ENCODE measurements at regions not wholly inside any gene's neighbourhood (a gene's known extent, or its start where the extent isn't known, plus 50 kb on each side); places are given as distances from the start of the nearest gene placed in this dataset.

DNA sequence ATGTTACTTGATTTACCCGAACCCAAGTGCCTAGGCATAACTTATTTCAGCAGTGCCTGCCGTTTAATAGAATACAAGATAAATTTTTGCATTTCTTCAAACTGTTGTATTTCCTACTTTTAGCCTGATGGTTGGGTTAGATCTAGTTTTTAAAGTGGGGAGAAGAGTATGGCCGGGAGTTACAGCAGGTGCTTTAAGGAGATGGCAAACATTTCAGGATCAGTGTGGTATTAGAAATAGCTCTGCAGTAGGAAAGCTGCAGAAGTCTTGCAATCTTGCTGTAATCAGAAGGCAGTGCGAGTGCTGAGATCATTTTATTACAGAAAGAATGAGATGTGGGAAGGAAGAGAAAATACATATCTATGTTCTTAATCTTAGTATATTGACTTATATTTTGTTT is 977.8 kb upstream of the TENM3 start:
- no peaks in the 10 kb centered on the region for H3K9me3 ChIP-seq
- TF ChIP-seq, protein P1, sequence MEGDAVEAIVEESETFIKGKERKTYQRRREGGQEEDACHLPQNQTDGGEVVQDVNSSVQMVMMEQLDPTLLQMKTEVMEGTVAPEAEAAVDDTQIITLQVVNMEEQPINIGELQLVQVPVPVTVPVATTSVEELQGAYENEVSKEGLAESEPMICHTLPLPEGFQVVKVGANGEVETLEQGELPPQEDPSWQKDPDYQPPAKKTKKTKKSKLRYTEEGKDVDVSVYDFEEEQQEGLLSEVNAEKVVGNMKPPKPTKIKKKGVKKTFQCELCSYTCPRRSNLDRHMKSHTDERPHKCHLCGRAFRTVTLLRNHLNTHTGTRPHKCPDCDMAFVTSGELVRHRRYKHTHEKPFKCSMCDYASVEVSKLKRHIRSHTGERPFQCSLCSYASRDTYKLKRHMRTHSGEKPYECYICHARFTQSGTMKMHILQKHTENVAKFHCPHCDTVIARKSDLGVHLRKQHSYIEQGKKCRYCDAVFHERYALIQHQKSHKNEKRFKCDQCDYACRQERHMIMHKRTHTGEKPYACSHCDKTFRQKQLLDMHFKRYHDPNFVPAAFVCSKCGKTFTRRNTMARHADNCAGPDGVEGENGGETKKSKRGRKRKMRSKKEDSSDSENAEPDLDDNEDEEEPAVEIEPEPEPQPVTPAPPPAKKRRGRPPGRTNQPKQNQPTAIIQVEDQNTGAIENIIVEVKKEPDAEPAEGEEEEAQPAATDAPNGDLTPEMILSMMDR (IDR thresholded peaks at IDR 0.05; ENCODE audit: low read depth, low read length), result no peak
- H3K4me3 ChIP-seq (ENCODE audit: low read depth, low read length), result no peak overlapping the region
- H3K4me1 ChIP-seq, result peaks cover 15% of the 10 kb centered on the region
- DNase-seq, result no peak
- no peaks in the 10 kb centered on the region for H3K27me3 ChIP-seq
- H3K36me3 ChIP-seq, result no peaks in the 10 kb centered on the region

DNA sequence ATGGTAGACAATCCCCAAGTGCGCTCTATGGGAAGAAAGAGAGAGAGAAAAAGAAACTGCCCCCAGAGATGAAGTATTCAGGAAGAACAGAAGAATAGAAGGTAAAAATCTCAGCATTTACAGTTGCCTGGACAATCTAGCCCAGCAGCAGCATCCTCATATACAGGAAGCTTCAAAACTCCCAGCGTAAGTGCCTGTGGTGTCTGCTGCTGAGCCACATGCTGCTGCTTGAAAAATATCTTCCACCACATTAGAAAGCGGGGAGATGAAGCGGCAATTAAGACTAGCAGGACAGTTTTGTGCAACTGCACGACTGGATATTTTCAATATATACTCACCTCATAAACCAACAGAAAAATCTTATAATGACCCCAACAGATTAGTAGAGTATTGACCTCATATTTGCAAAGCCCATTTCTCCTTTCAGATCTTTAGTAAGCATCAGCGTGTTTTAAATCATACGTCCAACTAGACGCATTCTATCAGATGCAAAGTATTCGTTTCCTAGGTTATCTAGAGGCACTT is 972.0 kb upstream of the TENM3 start:
- H3K4me1 ChIP-seq, result no peaks in the 10 kb centered on the region
- H3K36me3 ChIP-seq, result no peaks in the 10 kb centered on the region
- no peak for DNase-seq
- H3K9me3 ChIP-seq, result no peaks in the 10 kb centered on the region
- TF ChIP-seq, protein P1 (IDR thresholded peaks at IDR 0.05; ENCODE audit: low read depth, low read length), result no peak
- no peak overlapping the region for H3K4me3 ChIP-seq (ENCODE audit: low read depth, low read length)
- H3K27me3 ChIP-seq, result no peaks in the 10 kb centered on the region

DNA sequence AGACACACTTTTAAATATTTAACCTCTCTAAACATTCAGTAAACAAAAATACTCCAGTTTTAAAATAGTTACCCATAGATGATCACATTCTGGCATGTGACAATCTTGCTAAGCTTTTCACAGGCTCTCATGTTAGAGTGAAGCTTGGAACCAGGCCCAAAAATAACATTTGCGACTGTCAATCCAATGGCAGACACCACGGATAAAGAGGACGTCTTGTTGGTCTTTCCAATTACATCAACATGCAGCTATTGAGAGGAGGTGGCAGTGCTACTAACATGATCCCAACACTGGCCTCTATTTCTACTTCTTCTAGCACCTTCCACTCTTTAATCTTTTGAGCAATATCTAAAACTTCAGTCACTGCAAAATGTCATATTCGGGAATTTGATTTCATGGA is 970.8 kb upstream of the TENM3 start:
- TF ChIP-seq, protein P1 (IDR thresholded peaks at IDR 0.05; ENCODE audit: low read depth, low read length), result no peak
- no peak overlapping the region for H3K4me3 ChIP-seq (ENCODE audit: low read depth, low read length)
- DNase-seq, result no peak

DNA sequence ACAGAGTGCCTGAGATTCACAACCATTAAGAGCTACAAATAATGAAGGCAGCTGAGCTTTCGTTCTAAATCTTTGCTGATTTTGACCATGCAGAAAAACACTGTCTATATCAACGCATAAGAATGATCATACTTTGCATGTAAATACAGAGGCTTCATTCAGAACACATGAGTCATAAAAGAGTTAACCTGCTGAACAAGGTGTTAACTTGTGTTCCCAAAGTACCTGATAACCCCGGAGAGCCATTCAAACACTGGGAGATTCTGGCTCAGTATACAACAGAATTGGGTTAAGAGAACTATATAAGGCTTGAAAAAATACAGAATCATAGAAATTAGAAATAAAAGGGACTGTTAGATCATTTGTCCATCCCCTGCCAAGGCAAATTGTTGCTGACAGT is 964.3 kb upstream of the TENM3 start:
- no peak for DNase-seq
- H3K4me3 ChIP-seq (ENCODE audit: low read depth, low read length), result no peak overlapping the region
- H3K36me3 ChIP-seq, result no peaks in the 10 kb centered on the region
- no peaks in the 10 kb centered on the region for H3K27me3 ChIP-seq
- H3K4me1 ChIP-seq, result no peaks in the 10 kb centered on the region
- H3K9me3 ChIP-seq, result no peaks in the 10 kb centered on the region
- TF ChIP-seq, protein P1 (IDR thresholded peaks at IDR 0.05; ENCODE audit: low read depth, low read length), result no peak

More for the DNA sequence above, 970.8 kb upstream of the TENM3 start:
- H3K27me3 ChIP-seq, result no peaks in the 10 kb centered on the region
- H3K36me3 ChIP-seq, result no peaks in the 10 kb centered on the region
- no peaks in the 10 kb centered on the region for H3K4me1 ChIP-seq
- H3K9me3 ChIP-seq, result no peaks in the 10 kb centered on the region

DNA sequence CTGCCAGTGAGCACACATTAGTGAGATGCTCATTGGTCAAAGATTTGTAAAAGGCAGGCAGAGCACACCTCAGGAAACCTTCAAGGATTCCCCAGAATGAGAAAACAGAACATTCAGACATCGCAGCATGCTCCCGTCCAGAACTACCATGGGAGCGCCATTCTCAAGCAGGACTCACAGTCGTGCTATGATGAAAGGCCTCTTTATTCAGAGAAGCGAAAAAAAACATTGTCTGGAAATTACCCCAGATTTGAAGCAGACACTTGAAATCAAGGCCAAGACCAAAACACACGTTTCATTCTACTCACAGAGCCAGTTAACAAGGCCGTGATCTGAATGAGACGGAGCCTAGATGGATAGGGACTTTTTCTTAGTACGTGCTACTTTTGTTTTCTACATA is 961.8 kb upstream of the TENM3 start:
- TF ChIP-seq, protein P1 (IDR thresholded peaks at IDR 0.05; ENCODE audit: low read depth, low read length), result no peak
- H3K4me3 ChIP-seq (ENCODE audit: low read depth, low read length), result no peak overlapping the region
- no peak for DNase-seq
- no peaks in the 10 kb centered on the region for H3K4me1 ChIP-seq
- no peaks in the 10 kb centered on the region for H3K9me3 ChIP-seq
- no peaks in the 10 kb centered on the region for H3K27me3 ChIP-seq
- H3K36me3 ChIP-seq, result no peaks in the 10 kb centered on the region

DNA sequence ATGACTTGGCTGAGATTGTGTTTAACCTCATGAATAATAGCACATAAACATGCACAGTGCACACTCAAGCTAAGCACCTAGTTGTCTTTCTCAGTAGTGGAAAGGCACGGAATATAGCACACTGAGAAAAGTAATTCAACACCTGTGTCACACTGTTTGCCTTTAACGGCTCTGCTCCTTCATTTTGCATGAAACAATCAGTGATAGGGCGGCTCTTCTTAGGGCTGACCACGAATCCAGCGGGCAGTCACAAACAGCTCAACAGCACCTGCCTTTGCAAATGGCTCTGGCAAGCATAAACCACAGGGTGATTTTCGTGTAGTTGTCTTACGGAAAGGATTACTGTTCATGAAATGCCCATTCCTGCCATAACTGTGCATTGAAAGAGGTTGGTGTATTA is 954.0 kb upstream of the TENM3 start:
- Histone ChIP-seq H3K36me3 (no peaks in the 10 kb centered on the region), H3K9me3 (no peaks in the 10 kb centered on the region), H3K27me3 (no peaks in the 10 kb centered on the region), H3K4me3 (ENCODE audit: low read depth, low read length) (no peak overlapping the region), H3K4me1 (no peaks in the 10 kb centered on the region)
- TF ChIP-seq, protein P1 (IDR thresholded peaks at IDR 0.05; ENCODE audit: low read depth, low read length), result no peak
- no peak for DNase-seq
